OCI-LY1 (cell line): ENCODE measurements at regions not wholly inside any gene's neighbourhood (a gene's known extent, or its start where the extent isn't known, plus 50 kb on each side); places are given as distances from the start of the nearest gene placed in this dataset.

Experiments used
- H2AFZ ChIP-seq: fragments of 200-600 bp; sonication (generic), shearing (Covaris generic); 2 replicates; pipeline ENCODE4 v1.6.0; 2014; ENCODE audit warnings: antibody characterized with exemption, mild to moderate bottlenecking, low read length
- H3F3A ChIP-seq: fragments of 200-600 bp; sonication (generic), shearing (Covaris generic); 2 replicates; pipeline ENCODE4 v1.6.0; 2014; ENCODE audit warnings: mild to moderate bottlenecking, antibody characterized with exemption, low read length, moderate library complexity; ENCODE audit not compliant: insufficient read depth
- H3K27ac ChIP-seq: fragments of 200-600 bp; sonication (generic); 2 replicates; pipeline ENCODE4 v1.5.1; 2014; ENCODE audit warnings: low read length, mixed run types, mild to moderate bottlenecking, low read depth; ENCODE audit not compliant: poor library complexity, severe bottlenecking
- H3K27me3 ChIP-seq: fragments of 200-600 bp; sonication (generic); 2 replicates; pipeline ENCODE4 v1.6.0; 2014; ENCODE audit warnings: antibody characterized with exemption, mild to moderate bottlenecking, low read length, moderate library complexity; ENCODE audit not compliant: insufficient read depth
- H3K36me3 ChIP-seq: fragments of 200-600 bp; sonication (generic); 2 replicates; pipeline ENCODE4 v1.6.1; 2014; ENCODE audit warnings: mild to moderate bottlenecking, antibody characterized with exemption, low read length, moderate library complexity, mixed read lengths; ENCODE audit not compliant: insufficient read depth
- H3K4me1 ChIP-seq: fragments of 200-600 bp; sonication (generic); 2 replicates; pipeline ENCODE4 v1.5.1; 2014; ENCODE audit warnings: mild to moderate bottlenecking, low read length, moderate library complexity; ENCODE audit not compliant: insufficient read depth, severe bottlenecking
- H3K4me2 ChIP-seq: fragments of 200-600 bp; sonication (generic), shearing (Covaris generic); 2 replicates; pipeline ENCODE4 v1.6.1; 2014; ENCODE audit warnings: low read length
- H3K4me3 ChIP-seq: fragments of 200-600 bp; sonication (generic); 2 replicates; pipeline ENCODE4 v1.5.1; 2014; ENCODE audit warnings: low read length, low read depth, mild to moderate bottlenecking, mixed read lengths; ENCODE audit not compliant: poor library complexity, severe bottlenecking
- H3K79me2 ChIP-seq: fragments of 200-600 bp; shearing (Covaris generic); 2 replicates; pipeline ENCODE4 v1.6.1; 2016; ENCODE audit warnings: mixed run types, low read length, mixed read lengths; ENCODE audit not compliant: insufficient read depth
- H3K9ac ChIP-seq: fragments of 200-600 bp; sonication (generic), shearing (Covaris generic); 2 replicates; pipeline ENCODE4 v1.6.1; 2014; ENCODE audit warnings: mild to moderate bottlenecking, low read length, mixed read lengths
- H3K9me2 ChIP-seq: fragments of 200-600 bp; sonication (generic), shearing (Covaris generic); 2 replicates; pipeline ENCODE4 v1.6.1; 2014; ENCODE audit warnings: low read depth, mild to moderate bottlenecking, low read length, mixed read lengths
- H3K9me3 ChIP-seq: fragments of 200-600 bp; shearing (Covaris generic); 2 replicates; pipeline ENCODE4 v1.6.1; 2014; ENCODE audit warnings: low read length, mixed read lengths
- H4K20me1 ChIP-seq: fragments of 200-600 bp; sonication (generic), shearing (Covaris generic); 2 replicates; pipeline ENCODE4 v1.6.0; 2016; ENCODE audit warnings: mild to moderate bottlenecking, low read length; ENCODE audit not compliant: insufficient read depth
- CTCF ChIP-seq: fragments of 200-600 bp; sonication (generic), shearing (Covaris generic); IDR thresholded peaks from 2 replicates; pipeline ENCODE4 v1.5.1; 2017; ENCODE audit warnings: mild to moderate bottlenecking, antibody characterized with exemption, low read length, moderate library complexity, mixed read lengths
- EZH2 ChIP-seq: fragments of 200-600 bp; sonication (generic), shearing (Covaris generic); IDR thresholded peaks from 2 replicates; pipeline ENCODE4 v1.8.0; 2017; ENCODE audit warnings: borderline replicate concordance, mixed run types, mild to moderate bottlenecking, antibody characterized with exemption, low read length, moderate library complexity, mixed read lengths

DNA sequence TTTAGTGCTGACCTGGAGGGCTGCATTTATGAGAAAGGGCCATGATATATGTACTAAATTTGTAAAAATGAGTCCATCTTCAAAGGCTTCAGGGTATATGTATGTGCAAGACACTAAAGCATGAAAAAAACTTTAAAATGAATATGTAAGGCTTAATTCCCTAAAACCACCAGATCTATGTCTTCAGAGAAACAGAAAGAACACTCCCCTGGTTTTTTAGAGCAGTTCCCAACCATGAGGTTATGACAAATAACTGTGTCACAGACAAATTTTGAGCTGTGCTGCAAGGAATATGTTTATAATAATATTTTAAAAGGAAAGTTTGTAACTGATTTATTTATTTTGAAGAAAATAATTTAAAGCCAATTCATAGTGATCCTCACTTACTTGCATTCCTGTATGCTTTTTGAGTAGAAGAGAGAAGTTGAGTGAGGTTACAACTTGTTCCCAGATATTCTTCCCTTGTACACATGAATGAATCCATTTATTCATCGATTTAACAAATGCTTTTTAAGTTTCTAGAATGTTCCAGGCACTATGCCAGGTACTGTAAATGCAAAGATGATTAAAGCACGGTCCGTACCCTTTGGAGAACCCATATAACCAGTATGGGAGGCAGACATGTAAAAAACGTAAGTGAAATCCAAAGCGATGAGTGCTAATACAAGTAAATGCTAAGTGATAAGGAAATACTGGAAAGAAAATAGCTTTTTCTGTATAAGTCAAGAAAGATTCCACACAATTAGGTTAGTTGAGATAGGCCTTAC lies 295.2 kb upstream of the DIAPH2 start:
- no peaks in the 10 kb centered on the region for H3K4me1 ChIP-seq
- TF ChIP-seq EZH2 (no peak), CTCF (no peak)
- H3K36me3 ChIP-seq: no peaks in the 10 kb centered on the region
- no peaks in the 10 kb centered on the region for H3K27me3 ChIP-seq
- H3K9me2 ChIP-seq: no peaks in the 10 kb centered on the region
- H3F3A ChIP-seq: no peaks in the 10 kb centered on the region
- H3K9me3 ChIP-seq: no peaks in the 10 kb centered on the region
- H2AFZ ChIP-seq: no peak overlapping the region
- H3K4me3 ChIP-seq: no peak overlapping the region
- H3K9ac ChIP-seq: no peak overlapping the region
- no peak overlapping the region for H3K4me2 ChIP-seq
- no peaks in the 10 kb centered on the region for H4K20me1 ChIP-seq
- H3K79me2 ChIP-seq: no peaks in the 10 kb centered on the region
- H3K27ac ChIP-seq: no peak overlapping the region

DNA sequence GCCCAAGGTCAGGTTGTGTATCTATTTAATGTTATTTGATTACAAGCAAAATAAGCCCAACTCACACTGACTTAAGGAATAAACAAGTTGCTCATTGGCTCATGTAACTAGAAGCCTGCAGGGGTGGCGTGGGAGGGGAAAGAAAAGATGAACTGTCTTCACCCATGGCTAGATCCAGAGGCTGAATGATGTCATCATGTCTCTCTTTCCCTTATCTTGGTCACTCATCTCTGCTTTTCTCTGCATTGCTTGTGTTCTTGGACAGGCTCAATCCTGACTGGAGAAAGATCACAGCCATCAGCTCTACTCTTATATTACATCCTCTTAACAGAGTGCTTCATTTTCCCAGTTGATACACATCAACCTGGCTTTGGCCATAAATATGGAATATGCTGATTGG lies 290.0 kb upstream of the DIAPH2 start:
- TF ChIP-seq EZH2 (no peak), CTCF (no peak)
- H3F3A ChIP-seq: no peaks in the 10 kb centered on the region
- no peaks in the 10 kb centered on the region for H3K36me3 ChIP-seq
- H3K9me2 ChIP-seq: no peaks in the 10 kb centered on the region
- no peaks in the 10 kb centered on the region for H3K79me2 ChIP-seq
- no peak overlapping the region for H2AFZ ChIP-seq
- no peak overlapping the region for H3K9ac ChIP-seq
- no peak overlapping the region for H3K27ac ChIP-seq
- H3K4me1 ChIP-seq: no peaks in the 10 kb centered on the region
- H3K9me3 ChIP-seq: no peaks in the 10 kb centered on the region
- no peaks in the 10 kb centered on the region for H3K27me3 ChIP-seq
- no peaks in the 10 kb centered on the region for H4K20me1 ChIP-seq
- H3K4me2 ChIP-seq: no peak overlapping the region
- no peak overlapping the region for H3K4me3 ChIP-seq

DNA sequence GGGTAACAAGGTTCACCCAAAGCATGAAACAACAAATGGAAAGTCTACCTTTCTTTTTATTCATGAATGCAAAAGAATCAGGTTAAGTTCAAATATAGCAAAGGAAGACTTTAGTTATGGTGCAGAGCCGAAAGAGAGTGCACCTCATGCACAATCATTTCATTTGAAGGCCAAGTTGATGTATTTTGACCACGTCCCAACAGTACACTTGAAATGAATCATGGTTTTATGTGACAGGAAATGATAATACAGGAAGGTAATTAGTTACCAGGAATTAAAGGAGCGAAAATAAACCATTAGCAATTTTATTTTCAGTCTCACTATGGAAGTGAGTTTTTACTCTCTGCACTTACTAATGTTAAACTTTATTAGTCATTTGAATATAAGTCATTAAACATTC lies 281.2 kb upstream of the DIAPH2 start:
- Histone ChIP-seq H3K4me1 (no peaks in the 10 kb centered on the region), H4K20me1 (no peaks in the 10 kb centered on the region), H2AFZ (no peak overlapping the region), H3K4me2 (no peak overlapping the region), H3K9me2 (no peaks in the 10 kb centered on the region), H3K36me3 (no peaks in the 10 kb centered on the region), H3K27ac (no peak overlapping the region), H3F3A (no peaks in the 10 kb centered on the region), H3K9ac (no peak overlapping the region), H3K9me3 (no peaks in the 10 kb centered on the region), H3K4me3 (no peak overlapping the region), H3K79me2 (no peaks in the 10 kb centered on the region), H3K27me3 (no peaks in the 10 kb centered on the region)
- no peak for TF ChIP-seq EZH2

DNA sequence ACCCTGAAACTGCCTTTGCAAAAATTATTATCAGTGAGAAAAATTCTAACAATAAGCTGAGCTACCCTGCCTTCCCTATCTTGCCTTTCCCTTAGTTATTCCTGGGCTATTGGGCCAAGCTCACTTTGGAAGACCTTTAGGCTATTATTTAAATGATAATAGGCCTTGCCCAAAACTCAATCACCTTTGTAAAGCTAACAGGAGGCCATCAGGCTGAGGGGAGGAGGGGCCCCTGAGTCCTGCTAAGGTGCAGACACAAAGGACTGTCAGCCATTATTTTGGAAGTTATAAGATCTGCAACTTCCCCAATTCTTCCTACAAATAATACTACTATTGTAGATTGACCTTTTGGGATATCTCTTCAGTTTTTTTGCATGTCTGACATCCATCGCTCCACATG lies 278.8 kb upstream of the DIAPH2 start:
- Histone ChIP-seq H3K9me2 (no peaks in the 10 kb centered on the region), H3F3A (no peaks in the 10 kb centered on the region), H2AFZ (no peak overlapping the region), H3K79me2 (no peaks in the 10 kb centered on the region), H3K4me1 (no peaks in the 10 kb centered on the region), H3K27ac (no peak overlapping the region), H3K9ac (no peak overlapping the region), H4K20me1 (no peaks in the 10 kb centered on the region), H3K4me2 (no peak overlapping the region), H3K36me3 (no peaks in the 10 kb centered on the region), H3K9me3 (no peaks in the 10 kb centered on the region), H3K27me3 (no peaks in the 10 kb centered on the region), H3K4me3 (no peak overlapping the region)
- no peak for TF ChIP-seq CTCF
- TF ChIP-seq EZH2: no peak
